ENCODE measurements at regions not wholly inside any gene's neighbourhood (a gene's known extent, or its start where the extent isn't known, plus 50 kb on each side); places are given as distances from the start of the nearest gene placed in this dataset.

- no peak for DNase-seq (ENCODE audit: low read depth in 1 of 2, low spot score in 1 of 2)
- Histone ChIP-seq H3K4me3 (no peak overlapping the region), H3K27me3 (no peaks in the 10 kb centered on the region), H3K4me1 (ENCODE audit: low read depth) (peaks cover 29% of the 10 kb centered on the region), H3K36me3 (no peaks in the 10 kb centered on the region), H3K27ac (no peak overlapping the region), H3K9me3 (ENCODE audit: low read depth) (no peaks in the 10 kb centered on the region)
- no peak for TF ChIP-seq CTCF (IDR thresholded peaks at IDR 0.05; ENCODE audit: low read depth, low read length)
Observed at GRCh38 chr13:97110936-97111335, 111.2 kb upstream of the MBNL2 start.

- H3K27ac ChIP-seq: peak overlapping the region; percentile 17
- no peak overlapping the region for H3K4me3 ChIP-seq
- no peaks in the 10 kb centered on the region for H3K9me3 ChIP-seq (ENCODE audit: low read depth)
- H3K27me3 ChIP-seq: no peaks in the 10 kb centered on the region
- peaks cover 35% of the 10 kb centered on the region for H3K4me1 ChIP-seq (ENCODE audit: low read depth)
- no peak for TF ChIP-seq CTCF (IDR thresholded peaks at IDR 0.05; ENCODE audit: low read depth, low read length)
- peak in 1 of 2 donors; percentile 31 for DNase-seq (ENCODE audit: low read depth in 1 of 2, low spot score in 1 of 2)
- no peaks in the 10 kb centered on the region for H3K36me3 ChIP-seq
Observed at GRCh38 chr13:97111756-97112155, 110.4 kb upstream of the MBNL2 start.

- Histone ChIP-seq H3K4me1 (ENCODE audit: low read depth) (peaks cover 44% of the 10 kb centered on the region), H3K4me3 (no peak overlapping the region), H3K27me3 (no peaks in the 10 kb centered on the region), H3K27ac (no peak overlapping the region), H3K9me3 (ENCODE audit: low read depth) (no peaks in the 10 kb centered on the region), H3K36me3 (no peaks in the 10 kb centered on the region)
- TF ChIP-seq CTCF (IDR thresholded peaks at IDR 0.05; ENCODE audit: low read depth, low read length): no peak
- no peak for DNase-seq (ENCODE audit: low read depth in 1 of 2, low spot score in 1 of 2)
Observed at GRCh38 chr13:97112446-97113152, 109.5 kb upstream of the MBNL2 start.

GRCh38 chr13:97113231-97114001, 108.7 kb upstream of the MBNL2 start:
- H3K9me3 ChIP-seq (ENCODE audit: low read depth): no peaks in the 10 kb centered on the region
- H3K4me1 ChIP-seq (ENCODE audit: low read depth): peaks cover 46% of the 10 kb centered on the region
- H3K27me3 ChIP-seq: no peaks in the 10 kb centered on the region
- no peak for TF ChIP-seq CTCF (IDR thresholded peaks at IDR 0.05; ENCODE audit: low read depth, low read length)
- H3K36me3 ChIP-seq: no peaks in the 10 kb centered on the region
- H3K4me3 ChIP-seq: no peak overlapping the region
- DNase-seq (ENCODE audit: low read depth in 1 of 2, low spot score in 1 of 2): no peak
- H3K27ac ChIP-seq: peak overlapping the region; percentile 49

GRCh38 chr13:97114651-97115050, 107.5 kb upstream of the MBNL2 start:
- H3K4me3 ChIP-seq: no peak overlapping the region
- H3K4me1 ChIP-seq (ENCODE audit: low read depth): peaks cover 46% of the 10 kb centered on the region
- no peaks in the 10 kb centered on the region for H3K36me3 ChIP-seq
- H3K27me3 ChIP-seq: no peaks in the 10 kb centered on the region
- no peak for DNase-seq (ENCODE audit: low read depth in 1 of 2, low spot score in 1 of 2)
- peak overlapping the region; percentile 49 for H3K27ac ChIP-seq
- H3K9me3 ChIP-seq (ENCODE audit: low read depth): no peaks in the 10 kb centered on the region
- TF ChIP-seq CTCF (IDR thresholded peaks at IDR 0.05; ENCODE audit: low read depth, low read length): no peak
